Liver (tissue), 8 donors: ENCODE measurements at regions not wholly inside any gene's neighbourhood (a gene's known extent, or its start where the extent isn't known, plus 50 kb on each side); places are given as distances from the start of the nearest gene placed in this dataset.

Source experiments
- DNase-seq: peaks from one replicate; pipeline ENCODE4 v3.0.0-alpha.2; 2017; ENCODE audit warnings: low spot score
- H3K27ac ChIP-seq, 2 donors: one replicate each; pipeline ENCODE4 v1.7.0; 2013; ENCODE audit warnings: inconsistent platforms in 2 of 2, low read length in 2 of 2, control low read depth in 1 of 2, low read depth in 1 of 2, mild to moderate bottlenecking in 1 of 2
- H3K27me3 ChIP-seq, 4 donors: one replicate each; pipeline versions ENCODE4 v1.6.1 to v1.7.0; 2013; ENCODE audit warnings: low read length in 3 of 4, inconsistent platforms in 1 of 4, mild to moderate bottlenecking in 1 of 4, moderate library complexity in 1 of 4; ENCODE audit not compliant: control insufficient read depth in 4 of 4, insufficient read depth in 4 of 4
- H3K36me3 ChIP-seq, 4 donors: one replicate each; pipeline versions ENCODE4 v1.6.1 to v1.7.0; 2013; ENCODE audit warnings: low read length in 3 of 4, mild to moderate bottlenecking in 3 of 4, low read depth in 1 of 4, moderate library complexity in 1 of 4; ENCODE audit not compliant: control insufficient read depth in 4 of 4, insufficient read depth in 3 of 4
- H3K4me1 ChIP-seq, 4 donors: one replicate each; pipeline versions ENCODE4 v1.6.1 to v1.7.0; 2013; ENCODE audit warnings: low read length in 3 of 4, mild to moderate bottlenecking in 3 of 4, moderate library complexity in 1 of 4; ENCODE audit not compliant: control insufficient read depth in 4 of 4, insufficient read depth in 4 of 4
- H3K4me3 ChIP-seq, 3 donors: one replicate each; pipeline versions ENCODE4 v1.6.1 to v1.7.0; 2013; ENCODE audit warnings: low read length in 3 of 3, control low read depth in 1 of 3, low read depth in 1 of 3, mild to moderate bottlenecking in 1 of 3
- H3K9ac ChIP-seq, 2 donors: one replicate each; pipeline ENCODE4 v1.7.0; 2013; ENCODE audit warnings: low read length in 2 of 2, mild to moderate bottlenecking in 2 of 2, moderate library complexity in 2 of 2, control low read depth in 1 of 2, low read depth in 1 of 2
- H3K9me3 ChIP-seq, 4 donors: one replicate each; pipeline versions ENCODE4 v1.6.1 to v1.7.0; 2013; ENCODE audit warnings: low read length in 3 of 4; ENCODE audit not compliant: control insufficient read depth in 4 of 4
- ATF3 ChIP-seq: IDR thresholded peaks from 2 replicates; pipeline ENCODE4 v1.6.1; 2016; ENCODE audit warnings: antibody characterized with exemption
- EGR1 ChIP-seq, 2 donors: IDR thresholded peaks; 2 replicates each; pipeline ENCODE4 v1.6.1; 2016 to 2018; ENCODE audit warnings: antibody characterized with exemption in 2 of 2, low read depth in 2 of 2
- FOXA1 ChIP-seq: IDR thresholded peaks from 2 replicates; pipeline ENCODE4 v1.6.1; 2016; ENCODE audit warnings: antibody characterized with exemption
- FOXA2 ChIP-seq: IDR thresholded peaks from 2 replicates; pipeline ENCODE4 v1.6.1; 2016; ENCODE audit warnings: antibody characterized with exemption
- GABPA ChIP-seq, 2 donors: IDR thresholded peaks in 1 of 2; conservative IDR thresholded peaks in 1 of 2; 2 replicates each; pipeline ENCODE4 v1.6.1; 2016; ENCODE audit warnings: antibody characterized with exemption in 2 of 2, mild to moderate bottlenecking in 1 of 2, moderate library complexity in 1 of 2
- HNF4A ChIP-seq, 2 donors: conservative IDR thresholded peaks; 2 replicates each; pipeline ENCODE4 v1.6.1; 2016; ENCODE audit warnings: antibody characterized with exemption in 2 of 2, mild to moderate bottlenecking in 2 of 2
- HNF4G ChIP-seq: IDR thresholded peaks from 2 replicates; pipeline ENCODE4 v1.6.1; 2016; ENCODE audit warnings: antibody characterized with exemption
- JUND ChIP-seq, 2 donors: IDR thresholded peaks; 2 replicates each; pipeline ENCODE4 v1.6.1; 2016; ENCODE audit warnings: antibody characterized with exemption in 2 of 2
- MAX ChIP-seq: IDR thresholded peaks from 2 replicates; pipeline ENCODE4 v1.6.1; 2016; ENCODE audit warnings: antibody characterized with exemption
- NR2F2 ChIP-seq: IDR thresholded peaks from 2 replicates; pipeline ENCODE4 v1.6.1; 2016; ENCODE audit warnings: antibody characterized with exemption
- RAD21 ChIP-seq, 2 donors: IDR thresholded peaks; 2 replicates each; pipeline ENCODE4 v1.6.1; 2016; ENCODE audit warnings: antibody characterized with exemption in 2 of 2, mild to moderate bottlenecking in 2 of 2
- REST ChIP-seq: IDR thresholded peaks from 2 replicates; pipeline ENCODE4 v1.6.1; 2016; ENCODE audit warnings: antibody characterized with exemption, mild to moderate bottlenecking
- RXRA ChIP-seq, 2 donors: IDR thresholded peaks; 2 replicates each; pipeline ENCODE4 v1.6.1; 2017 to 2018; ENCODE audit warnings: antibody characterized with exemption in 2 of 2, mild to moderate bottlenecking in 1 of 2
- SP1 ChIP-seq: IDR thresholded peaks from 2 replicates; pipeline ENCODE4 v1.6.1; 2018; ENCODE audit warnings: antibody characterized with exemption, mild to moderate bottlenecking
- TAF1 ChIP-seq: conservative IDR thresholded peaks from 2 replicates; pipeline ENCODE4 v1.6.1; 2016; ENCODE audit warnings: antibody characterized with exemption, mild to moderate bottlenecking
- YY1 ChIP-seq: IDR thresholded peaks from 2 replicates; pipeline ENCODE4 v1.6.1; 2016; ENCODE audit warnings: antibody characterized with exemption, mild to moderate bottlenecking
- WGBS: extraction: QIAGEN DNeasy Blood & Tissue Kit; methylation state at CpG from one replicate; pipeline ENCODE4 v1.1.7; 2013; 5-methylcytosine and 5-hydroxymethylcytosine counted together
- TF ChIP-seq, protein P1 (sequence below): fragments of 150-350 bp; IDR thresholded peaks from 2 replicates; pipeline ENCODE4 v1.5.1; 2017; ENCODE audit warnings: improper control_type of control experiment, low read depth, low read length; ENCODE audit not compliant: missing input control
- TF ChIP-seq, protein P2 (sequence below): IDR thresholded peaks from 2 replicates; pipeline ENCODE4 v1.6.1; 2016; ENCODE audit warnings: antibody characterized with exemption
- donor health status: healthy.
- donor health status: healthy.
- donor health status: healthy.
- donor health status: healthy.
- donor health status: healthy.

DNA sequence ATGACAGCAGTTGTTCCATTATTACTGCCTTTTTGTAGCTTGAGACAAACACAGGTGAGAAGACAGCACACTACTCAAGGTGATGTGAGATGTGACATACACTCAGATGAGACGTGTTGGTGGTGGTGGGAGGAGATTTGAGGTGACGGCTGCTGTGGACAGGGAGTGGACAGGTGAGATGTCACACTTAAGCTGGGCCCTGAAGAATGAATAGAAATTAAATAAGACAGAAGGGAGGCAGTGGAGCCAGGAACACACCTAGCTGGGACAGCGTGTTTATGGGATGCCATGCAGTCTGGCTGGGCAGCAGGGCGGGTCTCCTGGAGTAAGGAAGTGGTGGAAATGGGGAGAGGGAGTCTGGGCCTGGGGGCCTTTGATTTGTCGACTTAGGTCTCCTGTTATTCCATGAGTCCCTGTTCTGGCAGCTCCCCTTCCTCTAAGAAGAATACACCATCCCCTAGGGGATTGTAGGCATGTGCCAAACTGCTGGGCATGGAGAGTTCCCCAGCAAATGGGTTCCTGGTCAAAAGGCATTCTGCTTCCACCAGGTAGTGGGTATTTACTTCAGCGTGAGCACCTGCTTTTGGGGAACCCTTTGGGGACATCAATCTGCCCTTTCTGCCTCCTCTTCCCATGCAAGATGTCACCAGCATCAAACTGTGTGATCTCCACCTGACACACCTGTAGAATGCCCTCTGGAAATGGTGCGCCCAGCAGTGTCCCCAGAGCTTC, 71.2 kb upstream of the ESRRB start:
- Histone ChIP-seq H3K27me3 (no peaks in the 10 kb centered on the region), H3K4me1 (no peaks in the 10 kb centered on the region), H3K9me3 (no peaks in the 10 kb centered on the region), H3K27ac (no peak overlapping the region), H3K4me3 (no peak overlapping the region), H3K36me3 (no peaks in the 10 kb centered on the region), H3K9ac (no peak overlapping the region)
- TF ChIP-seq RXRA (IDR thresholded peaks at IDR 0.05) (no peak), JUND (IDR thresholded peaks at IDR 0.05) (no peak), REST (no peak), RAD21 (IDR thresholded peaks at IDR 0.05) (no peak), SP1 (no peak), HNF4A (conservative IDR thresholded peaks at IDR 0.05) (no peak), TAF1 (no peak), FOXA1 (no peak), NR2F2 (no peak), YY1 (no peak), HNF4G (no peak), FOXA2 (no peak), ATF3 (no peak), MAX (no peak), EGR1 (IDR thresholded peaks at IDR 0.05; ENCODE audit: low read depth in 2 of 2) (no peak), GABPA (IDR thresholded peaks at IDR 0.05 in 1 of 2, conservative IDR thresholded peaks at IDR 0.05 in 1 of 2) (no peak)
- TF ChIP-seq, protein P1, sequence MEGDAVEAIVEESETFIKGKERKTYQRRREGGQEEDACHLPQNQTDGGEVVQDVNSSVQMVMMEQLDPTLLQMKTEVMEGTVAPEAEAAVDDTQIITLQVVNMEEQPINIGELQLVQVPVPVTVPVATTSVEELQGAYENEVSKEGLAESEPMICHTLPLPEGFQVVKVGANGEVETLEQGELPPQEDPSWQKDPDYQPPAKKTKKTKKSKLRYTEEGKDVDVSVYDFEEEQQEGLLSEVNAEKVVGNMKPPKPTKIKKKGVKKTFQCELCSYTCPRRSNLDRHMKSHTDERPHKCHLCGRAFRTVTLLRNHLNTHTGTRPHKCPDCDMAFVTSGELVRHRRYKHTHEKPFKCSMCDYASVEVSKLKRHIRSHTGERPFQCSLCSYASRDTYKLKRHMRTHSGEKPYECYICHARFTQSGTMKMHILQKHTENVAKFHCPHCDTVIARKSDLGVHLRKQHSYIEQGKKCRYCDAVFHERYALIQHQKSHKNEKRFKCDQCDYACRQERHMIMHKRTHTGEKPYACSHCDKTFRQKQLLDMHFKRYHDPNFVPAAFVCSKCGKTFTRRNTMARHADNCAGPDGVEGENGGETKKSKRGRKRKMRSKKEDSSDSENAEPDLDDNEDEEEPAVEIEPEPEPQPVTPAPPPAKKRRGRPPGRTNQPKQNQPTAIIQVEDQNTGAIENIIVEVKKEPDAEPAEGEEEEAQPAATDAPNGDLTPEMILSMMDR = no peak
- TF ChIP-seq, protein P2, sequence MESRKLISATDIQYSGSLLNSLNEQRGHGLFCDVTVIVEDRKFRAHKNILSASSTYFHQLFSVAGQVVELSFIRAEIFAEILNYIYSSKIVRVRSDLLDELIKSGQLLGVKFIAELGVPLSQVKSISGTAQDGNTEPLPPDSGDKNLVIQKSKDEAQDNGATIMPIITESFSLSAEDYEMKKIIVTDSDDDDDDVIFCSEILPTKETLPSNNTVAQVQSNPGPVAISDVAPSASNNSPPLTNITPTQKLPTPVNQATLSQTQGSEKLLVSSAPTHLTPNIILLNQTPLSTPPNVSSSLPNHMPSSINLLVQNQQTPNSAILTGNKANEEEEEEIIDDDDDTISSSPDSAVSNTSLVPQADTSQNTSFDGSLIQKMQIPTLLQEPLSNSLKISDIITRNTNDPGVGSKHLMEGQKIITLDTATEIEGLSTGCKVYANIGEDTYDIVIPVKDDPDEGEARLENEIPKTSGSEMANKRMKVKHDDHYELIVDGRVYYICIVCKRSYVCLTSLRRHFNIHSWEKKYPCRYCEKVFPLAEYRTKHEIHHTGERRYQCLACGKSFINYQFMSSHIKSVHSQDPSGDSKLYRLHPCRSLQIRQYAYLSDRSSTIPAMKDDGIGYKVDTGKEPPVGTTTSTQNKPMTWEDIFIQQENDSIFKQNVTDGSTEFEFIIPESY = no peak
- 89% methylated on average over 7 of the region's 7 CpGs for WGBS
- DNase-seq = peak; percentile 9
